HG03064 (cell line): ENCODE measurements at regions not wholly inside any gene's neighbourhood (a gene's known extent, or its start where the extent isn't known, plus 50 kb on each side); places are given as distances from the start of the nearest gene placed in this dataset.
"Not testable (repeated sequence)": the region's sequence is repeated elsewhere in the genome, so short reads cannot be mapped to it uniquely, and the experiment has no call there.

ENCODE experiments used
- ATAC-seq: cut with Tn5 transposase; IDR thresholded peaks from one replicate; pipeline ENCODE4 v1.9.1; 2021; ENCODE audit warnings: low read depth; ENCODE audit not compliant: unreplicated experiment

DNA sequence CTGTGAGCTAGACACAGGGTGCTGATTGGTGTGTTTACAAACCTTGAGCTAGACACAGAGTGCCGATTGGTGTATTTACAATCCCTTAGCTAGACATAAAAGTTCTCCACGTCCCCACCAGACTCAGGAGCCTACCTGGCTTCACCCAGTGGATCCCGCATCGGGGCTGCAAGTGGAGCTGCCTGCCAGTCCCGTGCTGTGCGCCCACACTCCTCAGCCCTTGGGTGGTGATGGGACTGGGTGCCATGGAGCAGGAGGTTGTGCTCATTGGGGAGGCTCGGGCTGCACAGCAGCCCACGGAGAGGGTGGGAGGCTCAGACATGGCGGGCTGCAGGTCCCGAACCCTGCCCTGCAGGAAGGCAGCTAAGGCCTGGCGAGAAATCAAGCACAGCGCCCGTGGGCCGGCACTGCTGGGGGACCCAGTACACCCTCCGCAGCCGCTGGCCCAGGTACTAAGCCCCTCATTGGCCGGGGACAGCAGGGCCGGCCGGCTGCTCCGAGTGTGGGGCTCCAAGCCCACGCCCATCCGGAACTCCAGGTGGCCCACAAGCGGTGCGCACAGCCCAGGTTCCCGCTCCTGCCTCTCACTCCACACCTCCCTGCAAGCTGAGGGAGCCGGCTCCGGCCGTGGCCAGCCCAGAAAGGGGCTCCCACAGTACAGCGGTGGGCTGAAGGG, 158.6 kb downstream of the SPIN4 start:
- ATAC-seq = not testable (repeated sequence)

DNA sequence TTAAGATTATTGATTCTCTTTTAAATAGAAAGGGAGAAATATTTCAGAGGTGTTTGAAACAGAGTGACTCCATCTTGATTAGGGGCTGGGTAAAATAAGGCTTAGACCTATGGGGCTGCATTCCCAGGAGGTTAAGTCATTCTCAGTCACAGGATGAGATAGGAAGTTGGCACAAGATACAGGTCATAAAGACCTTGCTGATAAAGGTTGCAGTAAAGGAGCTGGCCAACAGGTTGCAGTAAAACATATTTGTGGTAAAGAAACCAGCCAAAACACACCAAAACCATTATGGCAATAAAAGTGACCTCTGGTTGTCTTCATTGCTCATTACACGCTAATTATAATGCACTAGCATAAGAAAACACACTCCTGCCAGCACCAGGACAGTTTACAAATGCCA, 165.0 kb downstream of the SPIN4 start:
- ATAC-seq = no peak

DNA sequence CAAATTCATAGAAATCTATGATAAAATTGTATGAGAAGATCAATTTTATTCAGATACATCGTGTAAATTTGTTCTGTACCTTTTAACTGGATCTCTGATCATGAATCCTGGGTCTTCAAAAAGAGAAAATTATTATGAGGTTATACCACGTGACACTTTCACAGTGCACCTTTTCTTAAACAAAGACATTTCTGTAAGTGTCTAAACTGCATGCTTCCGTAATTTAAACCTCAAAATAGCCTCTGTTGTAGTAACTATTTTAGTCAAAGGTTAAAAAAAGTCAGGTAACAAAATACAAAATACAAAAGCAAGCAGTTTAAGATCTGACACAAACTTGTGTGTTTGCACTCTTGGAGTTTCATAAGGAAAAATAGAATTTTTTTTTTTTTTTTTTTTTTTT, 171.3 kb downstream of the SPIN4 start:
- ATAC-seq = not testable (repeated sequence)

GRCh38 chrX:63176578-63176977, 174.6 kb downstream of the SPIN4 start:
- ATAC-seq = not testable (repeated sequence)

DNA sequence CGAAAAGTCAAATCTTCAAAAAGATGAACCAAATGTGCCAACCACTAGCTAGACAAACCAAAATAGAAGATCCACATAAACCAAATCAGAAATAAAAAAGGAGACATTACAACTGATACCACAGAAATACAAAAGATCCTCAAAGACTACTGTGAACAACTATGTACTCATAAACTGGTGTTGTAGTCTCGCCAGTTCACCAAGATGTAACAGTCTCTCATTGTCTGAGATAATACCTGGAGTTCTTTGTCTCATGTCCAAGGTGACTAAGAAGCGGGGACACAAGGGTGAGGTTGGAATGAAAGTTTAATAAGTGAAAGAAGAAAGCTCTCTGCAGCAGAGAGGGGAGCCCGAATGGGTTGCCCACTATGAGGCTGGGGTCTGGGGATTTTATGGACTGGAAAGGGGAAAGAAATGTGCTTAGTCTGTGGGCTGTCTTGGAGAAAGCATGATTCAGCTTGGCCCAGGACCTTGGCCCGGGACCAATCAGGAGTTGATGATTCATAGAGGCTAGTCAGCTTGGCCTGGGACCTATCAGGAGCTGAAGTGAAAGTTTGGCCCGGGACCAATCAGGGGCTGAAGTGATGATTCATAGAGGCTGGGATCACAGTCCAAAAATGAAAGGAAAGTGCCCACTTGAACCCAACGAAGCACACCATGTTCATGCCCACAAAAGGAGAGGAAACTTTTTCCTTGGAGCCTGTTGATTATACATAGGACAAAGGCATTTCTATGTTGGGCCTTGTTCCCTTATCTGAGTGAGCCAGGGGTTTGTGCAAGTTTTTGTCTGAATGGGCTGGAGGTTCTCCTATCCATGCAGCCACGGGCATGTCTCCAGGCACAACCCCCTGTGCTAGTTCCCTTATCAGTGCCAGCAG, 177.1 kb downstream of the SPIN4 start:
- not testable (repeated sequence) for ATAC-seq

DNA sequence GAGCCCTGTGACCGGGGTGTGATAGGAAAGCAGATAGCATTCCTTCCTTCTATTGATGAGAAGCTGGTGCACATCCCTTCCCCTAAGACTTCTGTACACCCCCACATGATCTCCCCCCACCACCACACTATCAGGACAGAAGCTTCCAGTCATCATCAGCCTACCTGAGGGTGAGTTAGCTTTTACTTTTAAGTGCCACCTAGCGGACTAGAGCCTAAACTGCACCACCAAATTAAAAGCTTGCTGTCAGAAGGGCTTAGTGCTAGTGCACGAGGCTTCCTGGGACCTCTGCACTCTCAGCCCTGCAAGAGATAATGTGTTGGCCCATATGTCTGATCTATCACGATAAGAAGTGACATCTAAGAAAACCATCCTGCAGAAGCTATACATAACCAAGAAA, 181.7 kb downstream of the SPIN4 start:
- peak; percentile 55 for ATAC-seq

GRCh38 chrX:63168949-63169348, 182.2 kb downstream of the SPIN4 start:
- not testable (repeated sequence) for ATAC-seq

DNA sequence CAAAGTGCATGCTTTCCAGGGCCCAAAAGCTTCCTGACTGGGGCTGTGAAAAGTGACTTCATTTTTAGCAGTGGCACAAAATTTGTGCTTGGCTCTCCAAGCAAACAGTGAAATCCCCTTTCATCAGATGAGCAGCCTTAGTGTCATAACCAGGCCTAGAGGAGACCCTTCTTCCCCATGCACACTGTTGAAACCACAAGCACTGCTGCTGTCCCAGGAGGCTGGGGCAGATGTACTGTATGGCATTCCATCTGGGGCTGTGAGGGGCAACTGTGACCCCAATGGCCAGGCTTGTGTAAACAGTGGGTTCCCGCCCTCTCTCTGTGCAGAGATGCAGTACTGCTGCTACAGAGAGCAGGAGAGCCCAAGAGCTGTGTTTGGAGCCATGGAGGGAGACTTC, 184.1 kb downstream of the SPIN4 start:
- ATAC-seq = not testable (repeated sequence)

DNA sequence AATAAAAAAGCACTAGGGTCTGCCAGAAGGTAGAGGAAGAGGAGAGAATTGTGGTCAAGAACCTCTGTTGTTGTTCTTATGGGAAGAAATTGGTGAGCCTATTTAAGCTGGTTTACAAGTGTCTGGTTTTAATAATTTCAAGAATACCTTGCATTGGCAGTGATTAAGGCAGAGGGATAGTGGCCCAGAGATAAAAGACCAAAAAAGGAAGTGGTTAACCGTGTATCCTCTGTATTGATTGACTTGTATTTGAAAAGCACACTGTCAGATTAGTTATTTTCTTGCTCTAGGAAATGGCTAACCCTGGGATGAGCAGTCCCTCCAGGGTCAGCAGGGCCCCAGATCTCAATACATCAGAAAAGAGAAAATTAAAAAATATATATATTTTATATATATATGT, 190.1 kb downstream of the SPIN4 start:
- not testable (repeated sequence) for ATAC-seq

DNA sequence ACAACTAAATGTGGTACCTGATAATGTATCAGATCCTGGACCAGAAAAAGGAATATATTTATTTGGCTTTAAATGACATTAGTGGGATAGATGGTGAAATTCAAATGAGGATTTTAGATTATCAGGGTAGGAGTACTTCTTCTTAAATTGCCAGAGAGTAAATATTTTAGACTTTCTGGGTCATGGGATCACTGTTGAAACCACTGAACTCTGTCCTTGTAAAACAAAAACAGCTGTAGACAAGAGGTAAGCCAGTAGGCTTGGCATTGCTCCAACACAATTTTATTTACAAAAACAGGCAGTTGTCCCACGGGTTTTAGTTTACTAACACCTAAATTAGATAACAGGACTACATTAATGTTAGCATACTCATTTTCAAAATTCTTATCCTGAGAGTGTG, 190.8 kb downstream of the SPIN4 start:
- ATAC-seq = not testable (repeated sequence)

DNA sequence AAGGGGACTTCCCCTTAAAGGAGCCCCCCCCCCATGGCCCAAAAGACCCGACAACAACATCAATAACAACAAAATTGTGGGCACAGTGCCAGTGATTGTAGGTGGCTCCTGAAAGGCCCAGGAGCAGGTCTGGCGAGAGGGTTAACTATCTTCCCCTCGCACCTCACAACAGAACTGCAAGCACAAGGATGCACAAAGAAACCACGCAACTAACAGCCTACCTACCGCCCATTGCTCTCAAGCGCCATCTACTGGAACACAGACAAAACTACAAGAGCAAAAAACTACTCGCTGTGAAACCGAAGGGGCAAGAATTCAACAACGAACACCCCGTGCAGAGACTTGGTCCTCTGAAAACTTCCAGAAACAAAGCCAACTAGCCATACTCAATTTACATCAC, 205.6 kb downstream of the SPIN4 start:
- ATAC-seq = not testable (repeated sequence)

DNA sequence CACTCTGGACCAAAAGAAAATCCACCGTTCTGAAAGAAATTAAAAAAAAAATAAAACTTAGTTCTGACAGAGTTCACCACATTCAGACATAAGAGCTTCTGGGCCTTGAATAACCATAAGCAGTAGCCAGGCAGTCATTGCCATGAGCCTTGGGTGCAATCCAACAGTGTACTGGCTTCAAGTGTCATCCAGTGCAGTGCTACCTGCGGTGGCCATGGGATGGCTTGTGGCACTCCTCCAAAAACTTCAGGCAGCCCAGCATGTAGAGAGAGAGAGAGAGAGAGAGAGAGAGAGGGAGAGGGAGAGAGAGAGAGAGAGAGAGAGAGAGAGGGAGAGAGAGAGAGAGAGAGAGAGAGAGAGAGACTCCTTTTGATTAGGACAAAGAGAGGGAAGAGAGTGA, 208.5 kb downstream of the SPIN4 start:
- ATAC-seq = not testable (repeated sequence)

DNA sequence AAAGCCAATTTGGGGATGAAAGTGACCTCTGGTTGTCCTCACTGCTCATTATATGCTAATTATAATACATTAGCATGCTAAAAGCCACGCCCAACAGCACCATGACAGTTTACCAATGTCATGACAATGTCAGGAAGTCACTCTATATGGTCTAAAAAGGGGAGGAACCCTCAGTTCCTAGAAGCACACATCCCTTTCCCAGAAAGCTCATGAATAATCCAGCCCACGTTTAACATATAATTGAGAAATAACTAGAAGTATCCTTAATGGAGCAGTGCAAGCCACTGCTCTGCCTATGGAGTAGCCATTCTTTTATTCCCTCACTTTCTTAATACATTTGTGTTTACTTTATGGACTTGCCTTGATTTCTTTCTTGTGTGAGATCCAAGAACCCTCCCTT, 215.3 kb downstream of the SPIN4 start:
- ATAC-seq = not testable (repeated sequence)

GRCh38 chrX:63128509-63128908, 222.6 kb downstream of the SPIN4 start:
- ATAC-seq = no peak

- no peak for ATAC-seq
These were observed 235.9 kb downstream of the SPIN4 start for GRCh38 chrX:63115196-63115595.

GRCh38 chrX:63101879-63102620, 249.1 kb downstream of the SPIN4 start:
- no peak for ATAC-seq

DNA sequence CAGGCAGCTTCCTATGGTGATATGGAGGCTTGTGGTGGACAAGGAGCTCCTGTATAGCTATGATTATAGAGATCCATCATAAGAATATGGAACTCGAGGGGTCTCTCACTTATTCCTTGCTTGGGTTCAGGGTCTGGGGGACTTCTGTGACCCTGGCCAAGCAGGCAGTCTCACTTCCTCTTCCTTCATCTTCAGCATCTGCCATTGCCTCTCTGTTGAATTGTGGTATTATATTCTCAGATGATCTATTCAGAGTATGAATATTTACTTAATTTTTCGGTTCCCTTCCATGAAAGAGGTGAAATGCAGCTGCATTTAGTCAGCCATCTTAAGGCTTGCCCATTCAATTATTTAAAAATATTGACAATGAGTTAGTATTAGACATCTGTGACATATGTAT, 292.9 kb downstream of the SPIN4 start:
- no peak for ATAC-seq

GRCh38 chrX:63050225-63050624, 300.9 kb downstream of the SPIN4 start:
- ATAC-seq = no peak

- ATAC-seq = no peak
These were observed 318.3 kb downstream of the SPIN4 start for GRCh38 chrX:63032811-63033210.

DNA sequence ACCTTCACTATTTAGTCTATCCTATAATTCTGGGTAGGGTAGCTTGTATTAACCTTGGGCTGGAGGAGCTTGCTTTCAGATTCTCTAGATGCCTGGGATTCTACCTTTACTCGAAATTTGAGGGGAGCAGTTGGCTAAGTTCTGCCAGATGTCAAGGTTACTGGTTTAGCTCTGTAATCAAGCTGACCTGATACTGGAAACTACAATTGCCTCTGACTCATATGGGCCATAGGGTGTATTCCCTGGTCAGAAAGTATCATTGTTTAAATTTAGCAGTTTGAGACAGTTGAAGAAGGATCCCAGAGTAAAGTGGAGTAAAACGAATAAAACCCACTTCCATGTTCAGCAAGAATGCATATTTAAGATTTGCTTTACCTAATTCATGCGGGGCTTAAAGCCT, 337.6 kb downstream of the SPIN4 start:
- no peak for ATAC-seq

GRCh38 chrX:63012574-63012973, 338.6 kb downstream of the SPIN4 start:
- ATAC-seq = no peak
